Neuronal stem cell (in vitro differentiated cells): ENCODE measurements at regions not wholly inside any gene's neighbourhood (a gene's known extent, or its start where the extent isn't known, plus 50 kb on each side); places are given as distances from the start of the nearest gene placed in this dataset.
A peak's percentile ranks its signal among the peaks of the same experiment; 100 is the strongest.

Experiments used
- DNase-seq: peaks from one replicate; pipeline ENCODE4 v3.0.0-alpha.2; 2013; ENCODE audit warnings: low spot score
- H2AFZ ChIP-seq: one replicate; pipeline ENCODE4 v1.6.1; 2013; ENCODE audit warnings: mild to moderate bottlenecking, low read length, inconsistent platforms
- H2AK5ac ChIP-seq: 2 replicates; pipeline ENCODE4 v1.6.1; 2013; ENCODE audit warnings: low read depth, mild to moderate bottlenecking, inconsistent platforms, low read length, moderate library complexity, mixed read lengths
- H2BK120ac ChIP-seq: 2 replicates; pipeline ENCODE4 v1.6.1; 2013; ENCODE audit warnings: low read depth, mild to moderate bottlenecking, inconsistent platforms, low read length, moderate library complexity, mixed read lengths
- H2BK12ac ChIP-seq: one replicate; pipeline ENCODE4 v1.6.1; 2013; ENCODE audit warnings: low read length, inconsistent platforms
- H2BK15ac ChIP-seq: 2 replicates; pipeline ENCODE4 v1.6.1; 2013; ENCODE audit warnings: mild to moderate bottlenecking, low read length, inconsistent platforms, mixed read lengths
- H2BK5ac ChIP-seq: one replicate; pipeline ENCODE4 v1.6.1; 2013; ENCODE audit warnings: inconsistent platforms, mild to moderate bottlenecking, low read length, moderate library complexity
- H3K14ac ChIP-seq: one replicate; pipeline ENCODE4 v1.6.1; 2013; ENCODE audit warnings: low read length, inconsistent platforms
- H3K18ac ChIP-seq: 2 replicates; pipeline ENCODE4 v1.6.1; 2013; ENCODE audit warnings: low read length, inconsistent platforms
- H3K23ac ChIP-seq: 2 replicates; pipeline ENCODE4 v1.6.1; 2013; ENCODE audit warnings: low read depth, mild to moderate bottlenecking, mixed read lengths, low read length, inconsistent platforms; ENCODE audit not compliant: poor library complexity
- H3K27ac ChIP-seq: replicated peaks from 3 replicates; pipeline ENCODE4 v1.5.1; 2013; ENCODE audit warnings: low read length, inconsistent platforms
- H3K27me3 ChIP-seq, 3 experiments: 2 replicates each; pipeline ENCODE4 v1.6.1; 2013; ENCODE audit warnings: low read length in 3 of 3, mild to moderate bottlenecking in 2 of 3, inconsistent platforms in 1 of 3, low read depth in 1 of 3, mixed read lengths in 1 of 3, moderate library complexity in 1 of 3; ENCODE audit not compliant: control insufficient read depth in 3 of 3, insufficient read depth in 3 of 3
- H3K36me3 ChIP-seq, 2 donors: replicated peaks in 1 of 2; 2 replicates each; pipeline ENCODE4 v1.6.1; 2013; ENCODE audit warnings: low read length in 2 of 2; ENCODE audit not compliant: control insufficient read depth in 2 of 2, insufficient read depth in 2 of 2
- H3K4ac ChIP-seq: 2 replicates; pipeline ENCODE4 v1.6.1; 2013; ENCODE audit warnings: inconsistent platforms, mild to moderate bottlenecking, low read length, moderate library complexity
- H3K4me1 ChIP-seq, 2 donors: 1 replicate in 1 of 2; 2 replicates in 1 of 2; pipeline ENCODE4 v1.6.1; 2013; ENCODE audit warnings: low read length in 2 of 2, low read depth in 1 of 2; ENCODE audit not compliant: control insufficient read depth in 2 of 2, insufficient read depth in 1 of 2
- H3K4me2 ChIP-seq: one replicate; pipeline ENCODE4 v1.6.1; 2013; ENCODE audit warnings: mild to moderate bottlenecking, low read length, inconsistent platforms; ENCODE audit not compliant: insufficient read depth, poor library complexity, severe bottlenecking
- H3K4me3 ChIP-seq, 2 donors: 2 replicates each; pipeline ENCODE4 v1.5.1; 2013; ENCODE audit warnings: low read length in 2 of 2, mild to moderate bottlenecking in 2 of 2, inconsistent platforms in 1 of 2, moderate library complexity in 1 of 2
- H3K79me1 ChIP-seq: one replicate; pipeline ENCODE4 v1.6.1; 2013; ENCODE audit warnings: low read depth, mild to moderate bottlenecking, inconsistent platforms, low read length, moderate library complexity
- H3K9ac ChIP-seq: one replicate; pipeline ENCODE4 v1.6.1; 2013; ENCODE audit warnings: mild to moderate bottlenecking, low read depth, low read length, inconsistent platforms; ENCODE audit not compliant: poor library complexity
- H3K9me3 ChIP-seq, 2 donors: replicated peaks in 1 of 2; 2 replicates each; pipeline versions ENCODE3 to v1.6.1; 2013; ENCODE audit warnings: low read length in 2 of 2, mild to moderate bottlenecking in 2 of 2, inconsistent platforms in 1 of 2, low read depth in 1 of 2, mixed read lengths in 1 of 2, moderate library complexity in 1 of 2; ENCODE audit not compliant: control insufficient read depth in 2 of 2, insufficient read depth in 1 of 2
- H4K8ac ChIP-seq: one replicate; pipeline ENCODE4 v1.6.1; 2013; ENCODE audit warnings: low read depth, mild to moderate bottlenecking, inconsistent platforms, low read length, moderate library complexity
- H4K91ac ChIP-seq: one replicate; pipeline ENCODE4 v1.6.1; 2013; ENCODE audit warnings: low read length, low read depth, mild to moderate bottlenecking, inconsistent platforms; ENCODE audit not compliant: poor library complexity
- WGBS, 2 donors: extraction: QIAGEN DNeasy Blood & Tissue Kit; methylation state at CpG; one replicate each; pipeline ENCODE4 v1.1.7; 2013; ENCODE audit warnings: missing lambda C conversion rate in 2 of 2, mixed read lengths in 1 of 2; ENCODE audit not compliant: insufficient read length in 2 of 2, insufficient replicate concordance in 1 of 2; ENCODE audit errors: extremely low coverage in 2 of 2; 5-methylcytosine and 5-hydroxymethylcytosine counted together

- no CpG with 5 or more reads among the region's 6 CpGs for WGBS, 2 donors
- H3K9ac ChIP-seq = no peak overlapping the region
- no peaks in the 10 kb centered on the region for H3K79me1 ChIP-seq
- H3K36me3 ChIP-seq = no peaks in the 10 kb centered on the region
- H4K91ac ChIP-seq = no peak overlapping the region
- DNase-seq = no peak
- no peaks in the 10 kb centered on the region for H3K9me3 ChIP-seq
- no peaks in the 10 kb centered on the region for H3K4me1 ChIP-seq
- H3K4me3 ChIP-seq = no peak overlapping the region
- no peak overlapping the region for H3K23ac ChIP-seq
- no peak overlapping the region for H3K4me2 ChIP-seq
- no peak overlapping the region for H3K27ac ChIP-seq
- H3K14ac ChIP-seq = no peak overlapping the region
- H3K18ac ChIP-seq = no peak overlapping the region
- no peak overlapping the region for H3K4ac ChIP-seq
- no peak overlapping the region for H2AK5ac ChIP-seq
- H4K8ac ChIP-seq = no peak overlapping the region
- no peaks in the 10 kb centered on the region for H3K27me3 ChIP-seq
- H2AFZ ChIP-seq = peak overlapping the region; percentile 31
- H2BK5ac ChIP-seq = no peak overlapping the region
- no peak overlapping the region for H2BK12ac ChIP-seq
- no peak overlapping the region for H2BK15ac ChIP-seq
- H2BK120ac ChIP-seq = no peak overlapping the region
Observed at GRCh38 chr1:96355521-96355920, 366.1 kb upstream of the PTBP2 start.

GRCh38 chr1:96355961-96356360 lies 365.6 kb upstream of the PTBP2 start:
- no peak overlapping the region for H2BK12ac ChIP-seq
- no peaks in the 10 kb centered on the region for H3K4me1 ChIP-seq
- no peaks in the 10 kb centered on the region for H3K9me3 ChIP-seq
- no peak overlapping the region for H3K23ac ChIP-seq
- WGBS, 2 donors = no CpG with 5 or more reads among the region's 2 CpGs
- no peak overlapping the region for H2BK120ac ChIP-seq
- no peak overlapping the region for H4K8ac ChIP-seq
- H3K18ac ChIP-seq = no peak overlapping the region
- H4K91ac ChIP-seq = no peak overlapping the region
- H3K9ac ChIP-seq = no peak overlapping the region
- H3K27ac ChIP-seq = no peak overlapping the region
- H3K14ac ChIP-seq = no peak overlapping the region
- no peak overlapping the region for H3K4me3 ChIP-seq
- no peak overlapping the region for H2AK5ac ChIP-seq
- H2BK5ac ChIP-seq = no peak overlapping the region
- no peaks in the 10 kb centered on the region for H3K27me3 ChIP-seq
- H3K79me1 ChIP-seq = no peaks in the 10 kb centered on the region
- H2BK15ac ChIP-seq = no peak overlapping the region
- no peak overlapping the region for H3K4ac ChIP-seq
- H2AFZ ChIP-seq = peak overlapping the region; percentile 31
- no peak for DNase-seq
- no peak overlapping the region for H3K4me2 ChIP-seq
- no peaks in the 10 kb centered on the region for H3K36me3 ChIP-seq

GRCh38 chr1:96357141-96357765 lies 364.3 kb upstream of the PTBP2 start:
- no peak overlapping the region for H3K4me3 ChIP-seq
- no peak overlapping the region for H4K91ac ChIP-seq
- H2AK5ac ChIP-seq = no peak overlapping the region
- no peak for DNase-seq
- H3K79me1 ChIP-seq = no peaks in the 10 kb centered on the region
- H3K4ac ChIP-seq = no peak overlapping the region
- H3K27me3 ChIP-seq = no peaks in the 10 kb centered on the region
- no peak overlapping the region for H2BK120ac ChIP-seq
- no peak overlapping the region for H3K23ac ChIP-seq
- no peak overlapping the region for H2AFZ ChIP-seq
- H3K4me2 ChIP-seq = no peak overlapping the region
- no peak overlapping the region for H3K14ac ChIP-seq
- no peaks in the 10 kb centered on the region for H3K36me3 ChIP-seq
- no peak overlapping the region for H2BK12ac ChIP-seq
- no peak overlapping the region for H3K9ac ChIP-seq
- H3K4me1 ChIP-seq = no peaks in the 10 kb centered on the region
- no peak overlapping the region for H3K18ac ChIP-seq
- no peak overlapping the region for H3K27ac ChIP-seq
- no peak overlapping the region for H4K8ac ChIP-seq
- H2BK15ac ChIP-seq = no peak overlapping the region
- WGBS, 2 donors = no CpG with 5 or more reads among the region's 2 CpGs
- H3K9me3 ChIP-seq = no peaks in the 10 kb centered on the region
- H2BK5ac ChIP-seq = no peak overlapping the region

- DNase-seq = no peak
- Histone ChIP-seq H3K36me3 (no peaks in the 10 kb centered on the region), H2AK5ac (no peak overlapping the region), H3K4me1 (peaks cover 0 to 1% of the 10 kb centered on the region in 2 donors), H3K4me3 (no peak overlapping the region), H3K4ac (no peak overlapping the region), H3K79me1 (no peaks in the 10 kb centered on the region), H3K9ac (no peak overlapping the region), H2BK5ac (no peak overlapping the region), H3K27me3 (no peaks in the 10 kb centered on the region), H3K9me3 (no peaks in the 10 kb centered on the region), H3K27ac (no peak overlapping the region), H3K18ac (no peak overlapping the region), H4K91ac (no peak overlapping the region), H3K23ac (no peak overlapping the region), H2BK120ac (no peak overlapping the region), H2BK15ac (no peak overlapping the region), H3K14ac (no peak overlapping the region), H2BK12ac (no peak overlapping the region), H4K8ac (no peak overlapping the region), H2AFZ (no peak overlapping the region), H3K4me2 (no peak overlapping the region)
- no CpG with 5 or more reads among the region's 3 CpGs for WGBS, 2 donors
Observed at GRCh38 chr1:96358057-96358456, 363.5 kb upstream of the PTBP2 start.
